Naive thymus-derived CD8-positive, alpha-beta T cell (primary cell): ENCODE measurements at regions not wholly inside any gene's neighbourhood (a gene's known extent, or its start where the extent isn't known, plus 50 kb on each side); places are given as distances from the start of the nearest gene placed in this dataset.

Experiments
- ATAC-seq, 2 donors: fragments of 150-1000 bp; cut with Tn5 transposase in 1 of 2; sonication (Bioruptor Pico), chemical (Tn5 transposase) in 1 of 2; 1 replicate in 1 of 2; 2 replicates in 1 of 2; pipeline ENCODE4 v1.10.0; 2021; ENCODE audit warnings: mild to moderate bottlenecking in 2 of 2, moderate library complexity in 2 of 2
- POLR2A ChIA-PET: fragments of 350-600 bp; sonication (Branson Sonifier 250); formaldehyde crosslinking; loops from one replicate; lab custom pipeline; 2021; ENCODE audit warnings: antibody characterized with exemption; lab: Charles Lee
- DNase-seq, 10 donors: peaks; one replicate each; pipeline versions ENCODE4 v3.0.0 to v3.0.0-alpha.2; 2020 to 2022
- H3K27ac Mint-ChIP-seq, 10 donors: one replicate each; pipeline ENCODE4 v1.8.0; 2020 to 2022; ENCODE audit warnings: mild to moderate bottlenecking in 10 of 10, mixed read lengths in 10 of 10, moderate library complexity in 4 of 10, inconsistent platforms in 1 of 10
- H3K27me3 Mint-ChIP-seq, 5 donors: one replicate each; pipeline ENCODE4 v1.8.0; 2021 to 2022; ENCODE audit warnings: mixed read lengths in 5 of 5
- H3K36me3 Mint-ChIP-seq, 3 donors: one replicate each; pipeline ENCODE4 v1.8.0; 2020 to 2022; ENCODE audit warnings: mixed read lengths in 3 of 3, mild to moderate bottlenecking in 2 of 3, inconsistent platforms in 1 of 3
- H3K4me1 Mint-ChIP-seq, 4 donors: one replicate each; pipeline ENCODE4 v1.8.0; 2021 to 2022; ENCODE audit warnings: mixed read lengths in 4 of 4
- H3K4me3 Mint-ChIP-seq, 10 donors: one replicate each; pipeline ENCODE4 v1.8.0; 2020 to 2022; ENCODE audit warnings: mild to moderate bottlenecking in 10 of 10, mixed read lengths in 10 of 10, moderate library complexity in 6 of 10, inconsistent platforms in 1 of 10
- H3K9me3 Mint-ChIP-seq, 9 donors: one replicate each; pipeline ENCODE4 v1.8.0; 2020 to 2022; ENCODE audit warnings: mixed read lengths in 9 of 9, mild to moderate bottlenecking in 3 of 9, inconsistent platforms in 1 of 9, moderate library complexity in 1 of 9

DNA sequence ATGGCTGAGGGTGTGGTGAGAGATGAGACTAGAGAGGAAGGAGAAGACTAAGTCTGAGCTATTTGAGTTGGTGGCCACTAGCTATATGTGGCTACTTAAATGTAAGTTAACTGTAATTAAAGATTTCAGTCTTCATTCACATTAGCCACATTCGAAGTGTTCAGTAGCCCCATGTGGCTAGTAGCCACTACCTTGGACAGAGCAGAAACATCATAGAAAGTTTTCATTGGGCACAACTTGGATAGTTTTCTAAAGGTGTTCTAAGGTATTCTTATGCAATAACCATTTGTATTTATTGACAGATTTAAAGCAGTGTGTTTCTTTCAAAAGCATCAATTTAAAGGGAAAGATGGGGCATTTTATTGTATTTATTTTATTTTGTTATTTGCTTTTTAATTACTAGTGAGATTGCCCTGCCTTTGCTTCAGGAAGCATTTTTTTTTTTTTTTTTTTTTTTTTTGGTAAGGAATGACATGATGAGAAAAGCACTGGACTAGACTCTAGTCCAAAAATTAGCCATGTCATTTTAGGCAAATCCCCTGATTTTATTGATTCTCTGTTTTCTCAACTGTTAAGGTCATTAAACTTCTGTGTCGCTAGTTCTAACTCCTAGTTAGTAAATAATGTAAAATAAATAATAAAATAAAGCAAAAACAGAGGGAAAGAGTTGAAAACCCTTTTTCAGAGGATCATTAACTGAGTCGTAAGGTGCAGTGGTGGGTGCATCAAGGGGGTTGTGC is 153.0 kb upstream of the ROBO2 start:
- no peak overlapping the region for H3K4me3 Mint-ChIP-seq
- H3K4me1 Mint-ChIP-seq: no peaks in the 10 kb centered on the region
- H3K36me3 Mint-ChIP-seq: no peaks in the 10 kb centered on the region
- POLR2A ChIA-PET: no interaction called here
- H3K27ac Mint-ChIP-seq: no peak overlapping the region
- ATAC-seq (no peak), DNase-seq (no peak)
- H3K9me3 Mint-ChIP-seq: peaks cover 0 to 6% (median 2%) of the 10 kb centered on the region in 9 donors
- peaks cover 0 to under 1% (median 0%) of the 10 kb centered on the region in 5 donors for H3K27me3 Mint-ChIP-seq

DNA sequence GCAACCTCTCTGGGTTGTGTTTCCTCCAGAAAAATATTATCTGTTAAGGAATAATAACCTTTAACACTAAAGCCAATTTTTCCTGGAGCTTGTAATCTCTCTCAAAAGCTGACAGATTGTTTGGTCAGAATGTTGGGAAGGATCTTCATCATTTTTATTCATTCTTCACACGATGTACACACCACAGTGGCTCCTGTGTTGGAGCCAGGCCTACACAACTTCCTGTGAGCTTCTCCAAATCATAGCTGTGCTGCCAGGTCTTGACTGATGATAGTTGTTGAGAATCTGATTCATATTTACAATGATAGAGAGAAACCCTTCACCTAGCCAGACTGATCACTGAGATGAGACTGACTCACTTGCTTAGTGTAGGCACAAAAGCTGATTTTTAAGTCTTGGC is 151.0 kb upstream of the ROBO2 start:
- Mint-ChIP-seq H3K9me3 (peaks cover 0 to 9% (median under 1%) of the 10 kb centered on the region in 9 donors), H3K4me1 (no peaks in the 10 kb centered on the region), H3K27me3 (no peaks in the 10 kb centered on the region)

DNA sequence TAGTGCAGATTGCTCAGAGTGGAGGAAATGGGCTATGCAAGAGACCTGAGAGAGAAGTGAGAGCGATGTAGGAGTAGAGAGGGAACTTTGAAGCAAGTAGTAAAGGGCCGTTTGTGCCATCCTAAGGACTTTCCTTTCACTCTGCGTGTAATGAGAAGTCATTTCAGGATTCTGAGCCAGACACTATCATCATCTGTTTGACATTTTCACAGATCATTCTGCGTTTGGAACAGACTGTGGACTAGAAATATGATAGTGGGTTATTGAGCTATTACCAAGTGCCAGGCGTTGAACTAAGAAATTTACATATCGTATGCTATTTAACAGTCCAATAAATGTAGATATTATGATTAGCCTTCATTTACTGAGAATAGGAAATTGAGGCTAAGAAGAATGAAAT is 150.0 kb upstream of the ROBO2 start:
- H3K36me3 Mint-ChIP-seq: no peaks in the 10 kb centered on the region
- ATAC-seq: no peak
- no peaks in the 10 kb centered on the region for H3K4me1 Mint-ChIP-seq
- H3K27ac Mint-ChIP-seq: no peak overlapping the region
- no peak overlapping the region for H3K4me3 Mint-ChIP-seq
- no peak for DNase-seq
- no peaks in the 10 kb centered on the region for H3K27me3 Mint-ChIP-seq
- peaks cover 0 to 12% (median 3%) of the 10 kb centered on the region in 9 donors for H3K9me3 Mint-ChIP-seq
- POLR2A ChIA-PET: no interaction called here

More for the DNA sequence above, 151.0 kb upstream of the ROBO2 start:
- Mint-ChIP-seq H3K4me3 (no peak overlapping the region), H3K36me3 (no peaks in the 10 kb centered on the region), H3K27ac (no peak overlapping the region)
- POLR2A ChIA-PET: no interaction called here
- ATAC-seq: no peak
- no peak for DNase-seq

DNA sequence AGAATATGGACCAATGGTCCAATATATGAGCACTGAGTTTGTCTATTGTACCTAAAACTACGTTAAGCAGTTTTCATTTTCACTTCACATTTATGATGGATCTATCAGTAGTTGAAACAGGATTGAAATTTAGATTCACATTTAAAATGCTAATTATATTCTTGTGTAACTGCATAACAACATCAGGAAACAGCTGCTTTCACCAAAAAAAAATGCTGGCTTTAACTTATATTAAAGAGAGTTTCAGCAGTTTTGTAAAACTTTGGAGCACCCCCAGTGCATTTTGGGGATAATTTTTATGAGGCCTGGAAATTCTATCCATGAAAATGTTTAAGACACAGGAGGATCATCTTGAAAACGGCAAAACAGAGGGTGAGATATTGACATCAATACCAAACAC is 142.8 kb upstream of the ROBO2 start:
- Mint-ChIP-seq H3K4me1 (no peaks in the 10 kb centered on the region), H3K27me3 (no peaks in the 10 kb centered on the region), H3K9me3 (peaks cover 0 to 21% (median 4%) of the 10 kb centered on the region in 9 donors), H3K4me3 (no peak overlapping the region), H3K36me3 (no peaks in the 10 kb centered on the region), H3K27ac (no peak overlapping the region)
- DNase-seq (no peak), ATAC-seq (no peak)
- POLR2A ChIA-PET: no interaction called here

DNA sequence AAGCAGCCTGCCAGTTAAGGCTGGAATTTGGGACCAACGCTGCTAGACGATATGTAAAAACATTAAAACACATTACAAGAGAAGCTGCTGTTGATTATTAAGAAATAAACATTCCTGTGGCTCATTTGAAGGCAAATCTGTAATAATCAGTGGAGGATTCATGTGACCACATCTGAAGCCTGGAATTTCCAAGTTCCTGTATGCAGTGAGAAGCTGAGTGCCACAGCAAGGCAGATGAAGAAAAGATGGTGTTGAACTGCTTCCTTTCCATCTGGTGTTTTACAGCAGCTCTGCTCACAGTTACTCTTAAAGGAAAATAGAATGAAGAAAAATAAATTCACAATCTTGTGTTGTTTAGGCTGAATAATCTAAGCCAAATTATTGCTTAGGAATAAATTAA is 139.3 kb upstream of the ROBO2 start:
- ATAC-seq (no peak), DNase-seq (no peak)
- Mint-ChIP-seq H3K4me1 (no peaks in the 10 kb centered on the region), H3K9me3 (peaks cover 0 to 37% (median 4%) of the 10 kb centered on the region in 9 donors), H3K27me3 (no peaks in the 10 kb centered on the region), H3K36me3 (no peaks in the 10 kb centered on the region), H3K27ac (no peak overlapping the region), H3K4me3 (no peak overlapping the region)
- POLR2A ChIA-PET: no interaction called here

DNA sequence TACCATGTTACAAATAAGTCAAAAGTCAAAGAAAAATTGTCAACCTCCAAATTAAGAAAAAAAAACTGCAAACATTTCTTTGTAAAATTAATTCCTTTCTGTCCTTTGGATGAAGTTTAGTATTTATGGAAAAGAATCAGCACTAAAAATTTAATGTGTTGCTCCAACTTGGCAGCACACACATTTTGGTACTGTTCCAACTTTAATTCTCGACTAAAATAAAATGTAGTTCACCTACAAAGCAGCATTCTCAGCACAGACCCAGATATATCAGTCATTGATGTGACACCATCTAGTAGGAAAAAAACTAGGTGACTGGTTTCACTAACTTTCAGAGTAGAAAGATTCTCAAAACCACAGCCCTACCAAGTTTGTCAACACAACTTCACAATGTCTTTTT is 131.7 kb upstream of the ROBO2 start:
- Mint-ChIP-seq H3K27me3 (no peaks in the 10 kb centered on the region), H3K36me3 (no peaks in the 10 kb centered on the region), H3K9me3 (peaks cover 0 to 17% (median 9%) of the 10 kb centered on the region in 9 donors), H3K4me1 (no peaks in the 10 kb centered on the region), H3K4me3 (no peak overlapping the region), H3K27ac (no peak overlapping the region)
- POLR2A ChIA-PET: no interaction called here
- DNase-seq: no peak
- ATAC-seq: no peak

DNA sequence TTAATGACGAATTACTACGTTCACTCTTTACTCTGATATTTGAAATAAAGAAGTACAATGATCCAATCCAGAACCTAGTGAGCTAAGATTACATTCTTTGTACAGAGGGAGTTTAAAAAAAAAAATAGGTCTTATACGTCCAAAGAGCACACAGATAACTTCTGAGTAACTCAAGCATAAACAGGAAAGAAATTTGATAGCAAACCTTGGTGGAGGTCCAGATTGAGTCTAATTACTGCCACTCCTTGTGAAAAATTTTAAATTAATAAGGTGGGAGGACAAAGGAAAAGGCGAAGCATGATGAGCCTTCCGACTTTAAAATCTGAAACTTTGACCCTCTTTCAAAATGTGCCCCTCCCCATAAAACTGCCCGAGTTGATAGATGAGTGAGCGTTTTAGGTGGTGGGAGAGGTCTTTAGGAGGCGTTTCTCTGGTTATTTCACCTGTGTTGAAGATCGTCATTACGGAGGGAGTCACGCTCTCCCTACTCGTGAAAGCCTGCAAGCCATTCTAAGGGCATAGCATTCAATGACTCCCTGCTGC is 127.0 kb upstream of the ROBO2 start:
- Mint-ChIP-seq H3K4me3 (no peak overlapping the region), H3K27me3 (no peaks in the 10 kb centered on the region), H3K27ac (no peak overlapping the region), H3K4me1 (no peaks in the 10 kb centered on the region), H3K9me3 (peaks cover 0 to 34% (median 6%) of the 10 kb centered on the region in 9 donors), H3K36me3 (no peaks in the 10 kb centered on the region)
- DNase-seq (no peak), ATAC-seq (no peak)
- POLR2A ChIA-PET: no interaction called here

DNA sequence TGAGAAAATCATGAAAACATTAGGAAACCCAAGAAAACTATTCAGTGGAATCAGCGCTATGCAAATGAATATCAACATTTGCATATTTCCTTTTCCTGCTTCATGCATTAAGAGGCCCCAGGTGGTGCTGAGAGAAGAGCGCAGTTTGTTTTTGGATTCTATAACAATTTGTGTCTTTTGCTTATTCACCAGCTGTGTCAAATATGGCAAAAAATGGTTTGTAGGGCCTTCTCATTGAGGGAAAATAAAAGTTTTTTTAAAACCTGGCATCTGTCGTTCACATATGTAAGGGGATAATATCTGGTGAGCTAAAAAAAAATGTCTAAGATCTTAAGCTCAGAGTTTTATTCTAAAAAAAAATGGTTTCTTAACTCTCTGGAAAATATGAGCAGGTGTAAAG is 122.5 kb upstream of the ROBO2 start:
- H3K36me3 Mint-ChIP-seq: no peaks in the 10 kb centered on the region
- H3K9me3 Mint-ChIP-seq: peaks cover 0 to 25% (median 6%) of the 10 kb centered on the region in 9 donors
- POLR2A ChIA-PET: no interaction called here
- no peak overlapping the region for H3K27ac Mint-ChIP-seq
- DNase-seq: no peak
- no peaks in the 10 kb centered on the region for H3K4me1 Mint-ChIP-seq
- no peak for ATAC-seq
- no peaks in the 10 kb centered on the region for H3K27me3 Mint-ChIP-seq
- H3K4me3 Mint-ChIP-seq: no peak overlapping the region

DNA sequence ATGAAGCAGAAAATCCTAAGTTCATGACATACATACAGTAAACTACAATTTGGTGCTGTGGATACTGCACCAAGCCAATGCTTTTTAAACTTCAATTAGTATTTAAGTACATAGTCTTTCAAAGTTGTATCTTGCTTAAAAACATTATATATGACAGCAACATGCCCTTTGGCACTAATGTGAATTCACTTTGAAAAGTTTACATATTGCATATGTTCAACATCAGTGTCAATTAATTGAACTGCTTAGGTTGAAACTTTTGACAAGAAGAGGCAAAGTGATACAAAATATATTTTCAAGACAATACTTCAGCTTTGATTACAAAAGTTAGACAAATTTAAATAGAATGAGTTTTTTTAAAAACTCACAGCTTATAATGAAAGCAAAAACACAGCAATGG is 119.4 kb upstream of the ROBO2 start:
- Mint-ChIP-seq H3K27me3 (no peaks in the 10 kb centered on the region), H3K9me3 (peaks cover 0 to 23% (median 8%) of the 10 kb centered on the region in 9 donors), H3K36me3 (no peaks in the 10 kb centered on the region), H3K27ac (no peak overlapping the region), H3K4me1 (no peaks in the 10 kb centered on the region), H3K4me3 (no peak overlapping the region)
- ATAC-seq (no peak), DNase-seq (no peak)
- POLR2A ChIA-PET: no interaction called here

DNA sequence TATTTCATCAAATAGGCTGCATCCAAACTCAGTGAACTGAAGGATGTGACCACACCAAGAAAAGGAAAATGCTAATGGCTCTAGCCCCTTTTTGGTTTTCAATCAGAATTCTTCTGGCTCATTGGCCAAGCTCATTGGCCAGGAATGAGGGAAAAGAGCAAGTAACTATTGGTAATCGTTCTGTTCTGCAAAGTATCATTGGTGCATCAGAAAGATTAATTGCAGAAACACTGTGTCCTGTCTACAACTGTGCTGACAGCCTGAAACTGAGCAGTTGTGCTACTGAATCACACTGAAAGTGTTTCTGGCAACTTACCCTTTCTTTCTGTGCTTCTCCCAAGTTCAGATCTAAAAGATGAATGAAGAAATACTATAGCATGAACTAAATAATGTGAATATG is 116.4 kb upstream of the ROBO2 start:
- H3K36me3 Mint-ChIP-seq: no peaks in the 10 kb centered on the region
- no peak overlapping the region for H3K4me3 Mint-ChIP-seq
- no peaks in the 10 kb centered on the region for H3K27me3 Mint-ChIP-seq
- ATAC-seq (no peak), DNase-seq (no peak)
- H3K27ac Mint-ChIP-seq: no peak overlapping the region
- no peaks in the 10 kb centered on the region for H3K4me1 Mint-ChIP-seq
- POLR2A ChIA-PET: no interaction called here
- H3K9me3 Mint-ChIP-seq: peaks cover 0 to 22% (median 7%) of the 10 kb centered on the region in 9 donors

DNA sequence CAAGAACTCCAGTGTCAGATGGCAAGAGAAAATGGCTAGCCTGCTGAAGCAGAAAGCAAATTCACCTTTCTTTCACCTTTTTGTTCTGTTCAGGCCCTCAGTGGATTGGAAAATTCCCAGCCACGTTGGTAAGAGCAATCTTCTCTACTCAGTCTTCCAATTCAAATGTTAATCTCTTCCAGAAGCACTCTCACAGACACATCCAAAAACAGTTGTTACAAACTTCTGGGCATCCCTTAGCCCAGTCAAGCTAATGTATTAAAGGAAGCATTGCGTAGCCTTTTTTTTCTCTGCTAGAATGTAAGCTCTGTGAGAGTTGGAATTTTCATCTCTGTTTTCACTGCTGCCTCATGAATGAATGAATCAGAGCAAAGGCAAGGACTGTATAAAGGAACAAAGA is 109.2 kb upstream of the ROBO2 start:
- DNase-seq (no peak), ATAC-seq (no peak)
- Mint-ChIP-seq H3K4me3 (no peak overlapping the region), H3K36me3 (no peaks in the 10 kb centered on the region), H3K27ac (no peak overlapping the region), H3K4me1 (no peaks in the 10 kb centered on the region), H3K9me3 (peaks cover 2 to 27% (median 13%) of the 10 kb centered on the region in 9 donors), H3K27me3 (no peaks in the 10 kb centered on the region)
- POLR2A ChIA-PET: no interaction called here

DNA sequence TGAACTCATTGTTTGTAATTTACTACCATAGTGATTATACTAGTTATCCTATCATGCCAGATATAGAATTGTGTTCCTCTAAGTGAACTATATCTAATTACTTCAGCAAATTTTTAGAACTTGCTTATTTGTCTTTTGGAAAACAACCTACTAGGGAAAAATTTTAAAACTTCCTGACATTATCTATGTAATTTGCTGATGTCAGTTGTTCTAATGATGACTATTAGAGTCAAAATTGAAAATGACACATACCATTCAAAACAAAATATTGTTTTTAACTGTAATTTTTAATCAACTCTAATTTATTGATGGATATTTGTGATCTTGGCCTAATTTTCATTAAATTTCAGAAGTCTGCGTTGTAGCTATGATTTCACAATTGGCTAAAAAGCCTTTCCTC is 106.7 kb upstream of the ROBO2 start:
- DNase-seq (no peak), ATAC-seq (no peak)
- Mint-ChIP-seq H3K9me3 (peaks cover 1 to 19% (median 7%) of the 10 kb centered on the region in 9 donors), H3K27ac (no peak overlapping the region), H3K36me3 (no peaks in the 10 kb centered on the region), H3K4me3 (no peak overlapping the region), H3K27me3 (no peaks in the 10 kb centered on the region), H3K4me1 (no peaks in the 10 kb centered on the region)
- POLR2A ChIA-PET: no interaction called here

DNA sequence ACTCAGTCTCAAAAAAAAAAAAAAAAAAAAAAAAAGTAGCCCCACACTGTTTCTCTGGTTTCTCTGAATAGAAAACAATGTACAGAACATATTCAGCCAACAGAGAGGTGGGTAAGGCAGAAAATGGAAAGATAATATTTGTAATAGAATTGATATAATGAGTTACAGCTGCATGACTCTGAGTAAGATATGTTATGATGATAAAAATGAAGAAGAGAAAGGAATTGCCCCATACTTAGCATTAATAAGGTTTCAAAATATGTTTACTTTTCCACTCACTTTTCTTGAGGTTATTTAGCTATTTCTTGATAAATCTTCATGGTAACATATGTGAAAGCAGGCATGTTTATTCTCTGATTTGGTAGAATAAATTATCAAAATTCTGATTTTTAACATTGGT is 100.9 kb upstream of the ROBO2 start:
- POLR2A ChIA-PET: no interaction called here
- DNase-seq: no peak
- ATAC-seq: no peak
- Mint-ChIP-seq H3K36me3 (no peaks in the 10 kb centered on the region), H3K27ac (no peak overlapping the region), H3K4me1 (no peaks in the 10 kb centered on the region), H3K4me3 (no peak overlapping the region), H3K9me3 (peaks cover 0 to 24% (median 2%) of the 10 kb centered on the region in 9 donors), H3K27me3 (no peaks in the 10 kb centered on the region)
